Fibroblast of the aortic adventitia (primary cell): ENCODE measurements at regions not wholly inside any gene's neighbourhood (a gene's known extent, or its start where the extent isn't known, plus 50 kb on each side); places are given as distances from the start of the nearest gene placed in this dataset.

ENCODE experiments used
- DNase-seq: peaks from one replicate; pipeline ENCODE4 v3.0.0-alpha.2; 2010; ENCODE audit warnings: low read depth
- H3K4me3 ChIP-seq: 2 replicates; pipeline ENCODE4 v1.5.1; 2011; ENCODE audit warnings: low read depth, mild to moderate bottlenecking, control low read depth, low read length, moderate library complexity
- TF ChIP-seq, protein P1 (sequence below): IDR thresholded peaks from 2 replicates; pipeline ENCODE4 v1.5.1; 2011; ENCODE audit warnings: mild to moderate bottlenecking, low read length, control low read depth, inconsistent platforms; ENCODE audit not compliant: insufficient read depth

DNA sequence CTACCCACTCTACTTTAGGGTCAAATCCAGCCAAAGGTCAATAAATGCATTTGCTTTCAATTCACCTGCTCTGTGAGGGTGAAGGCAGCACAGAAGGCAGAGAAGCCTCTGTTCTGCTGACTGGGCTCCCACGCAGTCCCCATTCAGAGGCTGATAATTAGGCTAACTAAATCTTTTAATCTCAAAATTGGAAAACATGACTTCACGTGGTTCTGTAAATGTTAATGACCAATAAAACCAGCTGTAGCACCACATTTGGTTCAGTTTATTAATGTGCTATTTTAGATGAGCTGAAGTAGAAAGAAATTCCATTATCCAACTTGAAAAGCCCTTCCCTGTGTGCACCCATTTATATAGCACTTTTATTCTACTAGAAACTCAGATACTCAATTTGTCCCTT, 310.6 kb downstream of the C1D start:
- TF ChIP-seq, protein P1, sequence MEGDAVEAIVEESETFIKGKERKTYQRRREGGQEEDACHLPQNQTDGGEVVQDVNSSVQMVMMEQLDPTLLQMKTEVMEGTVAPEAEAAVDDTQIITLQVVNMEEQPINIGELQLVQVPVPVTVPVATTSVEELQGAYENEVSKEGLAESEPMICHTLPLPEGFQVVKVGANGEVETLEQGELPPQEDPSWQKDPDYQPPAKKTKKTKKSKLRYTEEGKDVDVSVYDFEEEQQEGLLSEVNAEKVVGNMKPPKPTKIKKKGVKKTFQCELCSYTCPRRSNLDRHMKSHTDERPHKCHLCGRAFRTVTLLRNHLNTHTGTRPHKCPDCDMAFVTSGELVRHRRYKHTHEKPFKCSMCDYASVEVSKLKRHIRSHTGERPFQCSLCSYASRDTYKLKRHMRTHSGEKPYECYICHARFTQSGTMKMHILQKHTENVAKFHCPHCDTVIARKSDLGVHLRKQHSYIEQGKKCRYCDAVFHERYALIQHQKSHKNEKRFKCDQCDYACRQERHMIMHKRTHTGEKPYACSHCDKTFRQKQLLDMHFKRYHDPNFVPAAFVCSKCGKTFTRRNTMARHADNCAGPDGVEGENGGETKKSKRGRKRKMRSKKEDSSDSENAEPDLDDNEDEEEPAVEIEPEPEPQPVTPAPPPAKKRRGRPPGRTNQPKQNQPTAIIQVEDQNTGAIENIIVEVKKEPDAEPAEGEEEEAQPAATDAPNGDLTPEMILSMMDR, result no peak
- no peak for DNase-seq
- H3K4me3 ChIP-seq, result no peak overlapping the region

DNA sequence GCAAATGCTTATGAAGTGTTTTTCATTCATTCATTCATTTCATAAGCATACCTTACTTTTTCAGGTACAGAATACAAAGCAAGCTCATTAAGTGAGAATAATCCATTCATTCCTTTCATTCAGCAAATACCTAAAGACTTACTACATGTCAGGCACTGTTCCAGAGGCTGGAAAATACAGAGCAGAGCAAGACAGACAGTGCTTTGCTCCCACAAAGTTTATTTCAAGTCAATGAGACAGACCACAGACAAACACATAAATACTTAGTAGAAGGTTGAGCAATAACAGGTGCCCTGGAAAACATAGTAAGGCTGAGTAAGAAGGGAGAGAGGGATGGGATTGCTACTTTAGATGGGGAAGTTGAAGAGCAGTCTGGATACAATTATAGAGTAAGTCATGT, 309.8 kb downstream of the C1D start:
- H3K4me3 ChIP-seq, result no peak overlapping the region
- DNase-seq, result peak; percentile 58
- TF ChIP-seq, protein P1, result no peak

DNA sequence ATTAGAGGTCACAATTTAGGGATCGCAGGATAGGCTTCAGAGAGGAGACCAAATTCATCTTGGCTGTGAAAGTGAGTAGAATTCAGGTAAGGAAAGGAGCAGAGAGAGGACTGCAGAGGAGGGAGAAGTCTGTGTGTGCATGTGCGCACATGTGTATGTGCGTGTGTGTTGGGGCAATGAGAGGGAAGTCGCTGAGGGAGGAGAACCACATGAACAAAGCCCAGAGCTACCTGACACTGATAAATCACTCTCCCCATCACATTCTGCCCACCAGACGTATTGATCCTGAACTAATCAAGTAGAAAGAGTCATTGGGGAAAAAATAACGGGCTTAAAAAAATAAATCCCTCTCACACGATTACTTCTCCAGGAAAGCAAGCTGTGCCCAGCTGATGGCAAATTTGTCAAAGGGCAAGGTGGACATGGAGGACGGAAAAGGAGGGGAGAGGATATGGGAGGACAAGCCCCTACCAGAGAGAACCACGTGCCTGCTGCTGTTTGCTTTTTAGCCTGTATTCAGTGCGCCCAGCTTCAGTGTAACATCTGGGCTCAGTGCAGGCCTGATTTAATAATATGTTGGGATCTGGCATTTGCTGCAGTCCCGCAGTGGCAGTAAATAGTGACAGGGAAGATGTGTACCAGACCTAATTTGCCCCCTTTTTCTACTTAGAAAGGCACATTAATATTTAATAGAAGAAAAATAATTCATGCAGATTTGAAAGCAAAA, 307.5 kb downstream of the C1D start:
- TF ChIP-seq, protein P1, result no peak
- no peak overlapping the region for H3K4me3 ChIP-seq
- DNase-seq, result no peak

DNA sequence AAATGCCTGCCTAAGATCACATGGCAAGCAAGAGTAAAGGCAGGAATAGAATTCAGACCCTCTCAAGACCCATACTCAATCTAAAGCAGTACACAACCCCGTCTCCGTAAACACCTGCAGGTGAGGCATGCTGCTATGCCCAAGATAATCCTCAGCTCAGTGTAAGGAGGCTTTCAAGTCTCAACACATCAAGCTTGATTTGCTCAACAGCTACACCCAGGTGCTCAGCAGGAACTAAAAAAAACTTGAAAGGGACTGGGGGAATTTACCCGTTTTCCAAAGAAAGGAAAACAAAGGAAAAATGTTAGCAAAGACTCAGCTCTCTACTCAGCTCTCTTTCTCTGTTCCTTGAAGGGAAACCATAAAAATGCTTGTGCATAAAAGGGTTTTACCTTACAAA, 301.8 kb downstream of the C1D start:
- TF ChIP-seq, protein P1, result no peak
- H3K4me3 ChIP-seq, result no peak overlapping the region
- no peak for DNase-seq

DNA sequence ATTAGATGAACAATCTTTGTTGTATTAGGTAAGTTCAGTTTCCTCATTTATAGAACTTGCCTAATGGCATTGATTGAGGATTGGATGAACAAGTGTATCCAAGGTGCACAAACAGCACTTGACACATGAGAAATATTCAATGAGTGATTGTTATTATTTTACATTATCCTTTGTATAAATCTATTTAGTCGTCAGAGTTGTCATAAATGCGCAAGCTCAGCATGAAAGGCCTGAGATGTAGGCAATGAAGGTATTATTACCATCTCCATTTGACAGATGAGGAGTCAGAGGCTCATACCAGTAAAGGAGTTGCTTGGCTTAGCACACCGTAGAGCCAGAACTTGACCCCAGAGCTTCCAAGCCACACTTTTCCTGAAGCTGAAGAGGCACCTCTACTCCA, 291.4 kb downstream of the C1D start:
- no peak for DNase-seq
- no peak overlapping the region for H3K4me3 ChIP-seq
- TF ChIP-seq, protein P1, result no peak

DNA sequence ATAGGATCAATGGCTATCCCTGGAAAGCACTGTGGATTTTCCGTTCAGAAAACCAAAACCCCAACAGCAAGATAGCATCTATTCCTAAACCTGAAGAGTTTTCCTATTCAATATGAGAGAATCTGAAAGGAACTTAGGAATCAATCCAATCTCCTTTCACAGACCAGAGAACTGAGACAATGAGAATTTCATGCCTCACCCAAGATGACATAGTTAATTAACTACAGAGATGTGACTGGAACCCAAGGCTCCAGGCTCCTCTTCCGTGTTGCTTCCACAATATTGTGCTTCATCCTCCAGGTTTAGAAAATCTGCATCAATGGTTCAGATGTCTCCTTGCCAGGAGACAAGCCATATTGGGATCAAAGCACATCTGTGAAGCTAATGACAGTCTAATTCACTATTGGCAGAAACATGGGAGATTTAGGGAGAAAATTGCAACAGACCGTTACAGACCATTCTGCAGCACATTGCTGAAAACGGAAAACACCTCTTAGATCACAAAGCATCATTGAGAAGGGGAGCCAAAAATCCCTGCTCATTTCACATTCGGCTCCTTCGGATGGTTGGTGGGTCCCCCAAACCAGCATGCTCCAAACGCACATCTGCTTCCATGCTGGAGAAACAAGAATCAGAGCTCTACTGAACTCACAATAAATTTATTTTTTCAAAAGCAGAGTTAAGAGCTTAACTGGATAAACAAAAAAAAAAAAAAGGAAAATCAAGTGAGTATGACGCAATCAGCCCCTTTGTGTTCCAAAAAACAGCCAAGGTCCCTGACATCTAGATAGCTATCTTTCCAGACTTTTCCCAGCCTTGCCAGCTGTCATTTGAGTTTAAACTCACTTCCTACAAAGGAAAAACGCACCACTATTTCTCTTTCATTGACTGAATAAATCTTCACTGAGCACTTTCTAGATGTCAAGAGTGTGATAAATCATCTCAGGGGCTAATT, 290.3 kb downstream of the C1D start:
- DNase-seq, result peak; percentile 31
- no peak overlapping the region for H3K4me3 ChIP-seq
- TF ChIP-seq, protein P1, result no peak
